Activated CD8-positive, alpha-beta T cell treated with anti-CD3 and anti-CD28 coated beads, Interleukin-2, amount 10 ng/mL, durations not matched to agents 7 days and 5 days (primary cell): ENCODE measurements at regions not wholly inside any gene's neighbourhood (a gene's known extent, or its start where the extent isn't known, plus 50 kb on each side); places are given as distances from the start of the nearest gene placed in this dataset.
A peak's percentile ranks its signal among the peaks of the same experiment; 100 is the strongest.
"Not testable (repeated sequence)": the region's sequence is repeated elsewhere in the genome, so short reads cannot be mapped to it uniquely, and the experiment has no call there.

Source experiments
- ATAC-seq: fragments of 150-1000 bp; cut with Tn5 transposase; one replicate; pipeline ENCODE4 v1.10.0; 2021; ENCODE audit warnings: moderate library complexity
- CTCF ChIA-PET: fragments of 350-600 bp; sonication (Branson Sonifier 250); formaldehyde crosslinking; loops from one replicate; lab custom pipeline; 2021; ENCODE audit warnings: antibody characterized with exemption; lab: Charles Lee
- POLR2A ChIA-PET: fragments of 350-600 bp; sonication (Branson Sonifier 250); formaldehyde crosslinking; loops from one replicate; lab custom pipeline; 2021; ENCODE audit warnings: antibody characterized with exemption; lab: Charles Lee
- DNase-seq: peaks from one replicate; pipeline ENCODE4 v3.0.0-alpha.2; 2020
- H3K27ac Mint-ChIP-seq: one replicate; pipeline ENCODE4 v1.8.0; 2021; ENCODE audit warnings: mild to moderate bottlenecking, mixed read lengths
- H3K27me3 Mint-ChIP-seq: one replicate; pipeline ENCODE4 v1.8.0; 2021; ENCODE audit warnings: low read depth, mixed read lengths
- H3K36me3 Mint-ChIP-seq: one replicate; pipeline ENCODE4 v1.8.0; 2021; ENCODE audit warnings: low read depth, mixed read lengths
- H3K4me1 Mint-ChIP-seq: one replicate; pipeline ENCODE4 v1.8.0; 2021; ENCODE audit warnings: low read depth, mixed read lengths
- H3K4me3 Mint-ChIP-seq: one replicate; pipeline ENCODE4 v1.8.0; 2021; ENCODE audit warnings: mild to moderate bottlenecking, mixed read lengths
- H3K9me3 Mint-ChIP-seq: one replicate; pipeline ENCODE4 v1.8.0; 2022; ENCODE audit warnings: mixed read lengths; ENCODE audit not compliant: insufficient read depth

DNA sequence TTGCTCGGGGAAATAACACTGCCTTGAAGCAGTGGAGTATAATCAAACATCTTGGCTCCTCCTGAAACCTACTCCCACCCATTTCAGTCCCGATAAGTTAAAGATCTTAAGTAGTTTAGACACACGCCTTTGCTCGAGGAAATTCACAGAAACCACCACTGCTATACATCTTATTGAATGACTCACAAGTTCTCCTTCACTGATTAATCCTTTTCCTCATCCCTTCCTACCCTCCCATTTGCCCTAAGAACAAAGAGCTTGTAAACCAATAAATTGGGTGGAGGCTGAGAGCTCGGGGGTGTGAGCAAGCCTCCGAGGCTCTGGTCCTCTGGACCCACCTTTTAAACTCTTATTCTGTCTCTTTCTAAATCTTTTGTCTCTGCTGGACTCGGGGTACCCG is 86.5 kb downstream of the XCL2 start:
- H3K27ac Mint-ChIP-seq, POLR2A ChIA-PET, H3K4me3 Mint-ChIP-seq, DNase-seq, ATAC-seq, H3K27me3 Mint-ChIP-seq: not testable (repeated sequence)
- H3K36me3 Mint-ChIP-seq = peaks cover 70% of the 10 kb centered on the region
- H3K4me1 Mint-ChIP-seq = peaks cover 48% of the 10 kb centered on the region
- peaks cover 61% of the 10 kb centered on the region for H3K9me3 Mint-ChIP-seq
- CTCF ChIA-PET = interaction anchor here (0.6 kb wide), 1 partner anchor 8 kb away, joined by 3 read pairs; no protein-coding TSS in a partner anchor

DNA sequence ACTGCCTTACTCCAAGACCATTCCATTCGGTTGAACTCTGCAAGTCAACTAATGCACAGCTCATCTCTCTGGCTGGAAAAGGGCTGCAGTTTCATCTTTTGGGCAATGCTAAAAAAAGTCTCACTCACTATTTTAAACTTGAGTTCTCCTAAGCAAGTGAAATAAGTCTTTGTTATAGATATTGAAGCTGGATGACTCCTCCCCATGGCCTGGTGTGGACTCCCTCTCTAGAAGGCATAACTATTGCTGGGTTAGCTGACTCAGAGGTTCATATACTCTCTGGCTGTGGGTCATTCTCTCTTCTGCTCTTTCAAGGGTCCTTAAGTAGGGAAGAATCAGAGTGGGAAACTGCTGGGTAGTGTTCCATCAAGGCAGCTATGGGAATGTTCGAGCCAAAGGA is 88.0 kb downstream of the XCL2 start:
- Mint-ChIP-seq H3K9me3 (peaks cover 58% of the 10 kb centered on the region), H3K4me3 (no peak overlapping the region), H3K27ac (no peak overlapping the region), H3K4me1 (peaks cover 57% of the 10 kb centered on the region), H3K36me3 (peaks cover 66% of the 10 kb centered on the region), H3K27me3 (no peaks in the 10 kb centered on the region)
- CTCF ChIA-PET = interaction anchor here (1.7 kb wide), 1 partner anchor 10 kb away, joined by 6 read pairs; no protein-coding TSS in a partner anchor
- POLR2A ChIA-PET = interaction anchor here (1.3 kb wide), 1 partner anchor 12 kb away, joined by 3 read pairs; no protein-coding TSS in a partner anchor
- DNase-seq (no peak), ATAC-seq (no peak)

DNA sequence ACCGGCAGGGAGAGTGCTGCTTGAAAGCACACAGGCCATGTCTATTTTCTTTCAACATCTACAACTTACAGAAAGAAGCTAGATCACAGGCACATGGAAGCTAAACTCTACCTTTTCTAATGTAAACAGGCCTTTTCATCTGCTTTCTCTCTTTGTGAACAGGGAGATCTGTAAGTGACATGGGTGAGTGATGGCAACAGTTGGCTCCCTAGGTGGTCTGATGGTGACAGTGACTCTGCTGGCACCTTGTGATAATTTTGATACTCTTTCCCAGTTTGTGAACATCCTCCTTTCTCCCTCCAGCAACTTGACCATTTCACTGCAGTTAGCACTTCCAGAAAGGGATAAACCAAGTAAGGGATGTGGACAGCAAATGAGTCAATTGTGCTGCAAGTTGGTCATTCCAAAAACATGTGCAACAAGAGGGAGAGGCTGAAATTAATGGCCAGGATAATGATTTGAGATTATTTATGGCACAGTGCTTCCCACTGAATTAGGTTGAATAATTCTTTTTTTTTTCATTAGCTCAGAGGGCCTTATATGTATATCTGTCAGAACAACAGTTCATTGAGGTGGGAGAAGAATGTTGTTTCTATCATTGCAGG is 89.5 kb downstream of the XCL2 start:
- no peak for DNase-seq
- CTCF ChIA-PET = interaction anchor here (1.2 to 2.7 kb wide), 5 partner anchors 8 to 16 kb away, joined by 3 to 13 read pairs (median 3); no protein-coding TSS in a partner anchor
- peaks cover 57% of the 10 kb centered on the region for H3K9me3 Mint-ChIP-seq
- POLR2A ChIA-PET = interaction anchor here (1.3 kb wide), 1 partner anchor 10 kb away, joined by 3 read pairs; no protein-coding TSS in a partner anchor
- ATAC-seq = no peak
- no peak overlapping the region for H3K4me3 Mint-ChIP-seq
- peaks cover 64% of the 10 kb centered on the region for H3K36me3 Mint-ChIP-seq
- no peak overlapping the region for H3K27ac Mint-ChIP-seq
- peaks cover 58% of the 10 kb centered on the region for H3K4me1 Mint-ChIP-seq
- no peaks in the 10 kb centered on the region for H3K27me3 Mint-ChIP-seq

DNA sequence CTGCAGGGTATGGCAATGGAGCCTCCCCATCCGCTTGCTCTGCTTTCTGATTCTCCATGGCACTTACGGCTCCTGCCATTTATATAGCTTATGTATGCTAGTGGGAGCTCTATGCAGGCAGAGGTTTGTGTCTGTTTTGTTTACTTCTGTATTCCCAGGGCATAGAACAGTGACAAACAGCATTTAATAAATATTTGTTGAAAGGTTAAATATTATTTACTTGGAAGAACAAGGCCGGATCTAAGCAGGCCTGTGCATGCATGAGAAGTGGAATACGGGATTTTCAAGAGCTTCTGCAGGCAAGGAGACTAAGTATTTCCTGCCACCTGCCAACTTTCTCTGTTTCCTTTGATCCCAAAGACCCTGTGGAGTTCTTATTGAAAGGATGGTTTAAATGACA is 90.7 kb downstream of the XCL2 start:
- H3K36me3 Mint-ChIP-seq = peaks cover 62% of the 10 kb centered on the region
- H3K9me3 Mint-ChIP-seq = peaks cover 47% of the 10 kb centered on the region
- ATAC-seq = no peak
- H3K4me3 Mint-ChIP-seq = no peak overlapping the region
- H3K27me3 Mint-ChIP-seq = no peaks in the 10 kb centered on the region
- peak overlapping the region; percentile 69 for H3K27ac Mint-ChIP-seq
- POLR2A ChIA-PET = no interaction called here
- CTCF ChIA-PET = interaction anchor here (1.2 to 2.7 kb wide), 5 partner anchors 9 to 150 kb away, joined by 3 to 13 read pairs (median 3); no protein-coding TSS in a partner anchor
- no peak for DNase-seq
- H3K4me1 Mint-ChIP-seq = peaks cover 60% of the 10 kb centered on the region

DNA sequence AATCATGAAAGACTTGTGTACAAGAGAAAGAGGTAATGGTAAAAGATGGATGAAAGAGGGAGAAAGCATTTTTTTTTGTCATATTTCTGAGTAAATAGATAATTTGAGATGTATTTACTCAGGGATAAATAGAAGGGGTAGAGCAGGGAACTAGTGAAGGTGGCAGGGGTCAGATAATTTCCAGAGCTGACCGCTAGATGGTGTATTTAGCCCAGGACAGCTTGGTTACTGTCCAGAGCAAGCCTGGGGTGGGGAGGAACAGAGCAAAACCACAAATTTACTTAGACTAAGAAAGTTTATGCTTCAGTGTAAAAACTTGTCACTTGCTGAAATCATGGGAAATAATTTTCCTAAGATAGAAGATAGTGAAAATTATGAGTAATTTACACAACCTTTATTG is 91.5 kb downstream of the XCL2 start:
- CTCF ChIA-PET = interaction anchor here (1.0 to 2.7 kb wide), 4 partner anchors 9 to 14 kb away, joined by 3 to 13 read pairs (median 4); no protein-coding TSS in a partner anchor
- peak overlapping the region; percentile 69 for H3K27ac Mint-ChIP-seq
- H3K27me3 Mint-ChIP-seq = no peaks in the 10 kb centered on the region

DNA sequence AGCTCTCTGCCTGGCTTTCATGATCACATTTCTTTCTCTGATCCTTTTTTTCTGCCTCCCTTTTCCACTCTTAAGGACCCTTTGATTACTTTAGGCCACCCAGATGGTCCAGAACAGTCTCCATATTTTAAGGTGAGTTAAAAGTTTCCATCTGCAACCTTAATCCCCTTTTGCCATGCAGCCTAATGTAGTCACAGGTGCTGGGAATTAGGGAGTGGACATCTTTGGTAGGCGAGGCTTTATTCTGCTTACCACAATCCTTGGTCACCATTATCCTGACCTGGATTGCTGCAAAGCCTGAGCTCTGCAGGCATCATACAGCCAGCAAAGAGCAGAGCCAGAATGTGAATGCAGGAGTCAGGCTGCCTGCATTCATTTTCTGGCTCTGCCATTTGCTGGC is 95.9 kb downstream of the XCL2 start:
- Mint-ChIP-seq H3K9me3 (peaks cover 34% of the 10 kb centered on the region), H3K27me3 (no peaks in the 10 kb centered on the region), H3K4me1 (peaks cover 78% of the 10 kb centered on the region), H3K4me3 (no peak overlapping the region), H3K27ac (no peak overlapping the region), H3K36me3 (peaks cover 63% of the 10 kb centered on the region)
- ChIA-PET CTCF (interaction anchor here (2.0 to 10.4 kb wide), 2 partner anchors 21 to 105 kb away, joined by 5 to 143 read pairs; no protein-coding TSS in a partner anchor), POLR2A (no interaction called here)
- no peak for ATAC-seq
- no peak for DNase-seq

More for the DNA sequence above, 91.5 kb downstream of the XCL2 start:
- H3K4me3 Mint-ChIP-seq = no peak overlapping the region
- H3K4me1 Mint-ChIP-seq = peaks cover 57% of the 10 kb centered on the region
- DNase-seq = no peak
- H3K9me3 Mint-ChIP-seq = peaks cover 43% of the 10 kb centered on the region
- POLR2A ChIA-PET = no interaction called here
- peaks cover 57% of the 10 kb centered on the region for H3K36me3 Mint-ChIP-seq
- no peak for ATAC-seq

DNA sequence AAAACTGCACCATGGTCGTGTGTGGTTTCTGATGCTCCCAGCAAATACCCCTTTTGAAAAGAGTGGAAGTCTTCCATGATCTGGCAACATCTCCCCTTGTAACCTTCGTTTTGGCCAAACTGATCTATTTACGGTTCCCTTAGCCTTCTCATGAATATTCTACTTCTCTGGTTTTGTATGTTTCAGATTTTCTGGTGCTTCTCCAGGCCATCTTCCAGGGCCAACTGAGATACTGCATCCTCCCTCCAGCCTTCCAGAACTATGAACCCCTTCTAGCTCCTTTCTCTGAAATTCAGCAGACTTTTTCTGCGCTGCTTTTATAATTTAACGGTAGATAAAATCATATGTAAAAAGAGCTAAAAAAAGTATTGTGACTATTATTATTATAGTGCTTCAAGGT is 97.7 kb downstream of the XCL2 start:
- H3K4me1 Mint-ChIP-seq = peaks cover 82% of the 10 kb centered on the region
- DNase-seq = no peak
- H3K27ac Mint-ChIP-seq = peak overlapping the region; percentile 65
- no peaks in the 10 kb centered on the region for H3K27me3 Mint-ChIP-seq
- ChIA-PET POLR2A (interaction anchor here (4.0 kb wide), 1 partner anchor 21 kb away, joined by 27 read pairs; no protein-coding TSS in a partner anchor), CTCF (interaction anchor here (0.8 to 10.4 kb wide), 6 partner anchors 9 to 103 kb away, joined by 3 to 143 read pairs (median 6); no protein-coding TSS in a partner anchor)
- peaks cover 65% of the 10 kb centered on the region for H3K36me3 Mint-ChIP-seq
- H3K9me3 Mint-ChIP-seq = peaks cover 21% of the 10 kb centered on the region
- no peak for ATAC-seq
- H3K4me3 Mint-ChIP-seq = no peak overlapping the region

DNA sequence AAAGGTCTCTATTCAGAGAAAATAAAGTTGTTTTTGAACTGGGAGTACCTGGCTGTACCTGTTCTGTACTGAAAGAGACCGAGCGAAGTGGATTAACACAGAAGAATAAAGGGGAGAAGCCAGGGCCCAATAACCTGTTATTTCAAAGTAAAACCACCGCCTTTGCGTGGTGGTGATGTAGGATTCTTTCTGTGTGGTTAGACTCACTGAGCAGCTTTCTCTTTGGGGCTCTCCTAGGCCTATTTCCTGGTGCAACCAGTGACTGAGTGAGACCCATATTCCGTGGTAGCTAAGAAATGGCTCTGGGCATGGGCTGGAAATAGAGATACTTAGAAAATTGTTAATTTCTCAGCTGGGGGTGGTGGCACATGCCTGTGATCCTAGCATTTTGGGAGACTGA is 99.9 kb downstream of the XCL2 start:
- peaks cover 51% of the 10 kb centered on the region for H3K36me3 Mint-ChIP-seq
- peaks cover 91% of the 10 kb centered on the region for H3K4me1 Mint-ChIP-seq
- ChIA-PET CTCF (interaction anchor here (0.6 to 13.2 kb wide), 21 partner anchors 10 to 1249 kb away, joined by 3 to 258 read pairs (median 5); no protein-coding TSS in a partner anchor), POLR2A (interaction anchor here (0.7 to 4.0 kb wide), 15 partner anchors 11 to 135 kb away, joined by 3 to 27 read pairs (median 4); no protein-coding TSS in a partner anchor)
- peak; percentile 79 for ATAC-seq
- DNase-seq = peak; percentile 79
- no peaks in the 10 kb centered on the region for H3K27me3 Mint-ChIP-seq
- H3K9me3 Mint-ChIP-seq = peaks cover 4% of the 10 kb centered on the region
- peak overlapping the region; percentile 46 for H3K4me3 Mint-ChIP-seq
- H3K27ac Mint-ChIP-seq = peak overlapping the region; percentile 93

DNA sequence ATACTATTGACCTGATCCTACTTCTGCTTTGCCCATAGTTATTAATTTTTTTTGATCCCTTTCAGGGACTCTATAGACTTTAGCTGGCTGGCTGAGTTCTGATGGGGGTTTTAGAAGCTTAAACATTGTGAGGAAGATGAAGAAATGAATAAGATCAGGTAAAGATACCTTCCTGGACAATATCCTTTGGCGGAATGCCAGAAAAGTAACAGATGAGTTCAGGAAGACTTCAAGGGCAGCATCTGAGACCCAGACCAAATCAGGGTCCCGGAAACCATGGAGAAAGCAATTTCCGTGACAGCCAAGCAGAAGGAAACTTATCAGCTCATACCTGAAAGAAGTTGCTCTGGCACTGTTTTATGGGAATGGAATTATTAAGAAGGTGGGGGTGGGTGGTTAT is 100.4 kb downstream of the XCL2 start:
- peaks cover 48% of the 10 kb centered on the region for H3K36me3 Mint-ChIP-seq
- no peak for DNase-seq
- peak overlapping the region; percentile 34 for H3K4me3 Mint-ChIP-seq
- ATAC-seq = no peak
- CTCF ChIA-PET = interaction anchor here (0.6 to 13.2 kb wide), 22 partner anchors 10 to 1100 kb away, joined by 3 to 258 read pairs (median 4); no protein-coding TSS in a partner anchor
- H3K27me3 Mint-ChIP-seq = no peaks in the 10 kb centered on the region
- H3K27ac Mint-ChIP-seq = peak overlapping the region; percentile 93
- POLR2A ChIA-PET = interaction anchor here (0.6 to 4.0 kb wide), 13 partner anchors 12 to 111 kb away, joined by 3 to 27 read pairs (median 4); no protein-coding TSS in a partner anchor
- H3K9me3 Mint-ChIP-seq = peaks cover 4% of the 10 kb centered on the region
- peaks cover 93% of the 10 kb centered on the region for H3K4me1 Mint-ChIP-seq

DNA sequence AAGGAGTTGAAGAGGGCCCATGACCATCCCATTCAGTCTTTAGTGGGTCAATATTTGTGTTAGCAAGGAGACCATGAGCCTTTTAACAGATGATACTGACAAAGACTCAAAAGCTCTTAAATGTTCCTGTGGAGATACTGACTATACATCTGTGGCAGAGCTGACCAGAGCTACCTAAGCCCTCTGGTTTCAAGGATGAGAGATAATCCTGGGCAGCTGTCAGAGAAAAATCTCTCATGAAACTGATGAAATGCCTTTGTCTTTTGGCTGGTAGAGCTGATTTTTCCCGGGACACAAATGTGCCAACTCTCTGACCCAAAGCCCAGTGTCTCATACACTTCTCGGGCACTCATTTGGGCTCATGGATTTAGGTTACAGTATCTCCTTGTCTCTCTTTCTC is 100.9 kb downstream of the XCL2 start:
- H3K36me3 Mint-ChIP-seq = peaks cover 47% of the 10 kb centered on the region
- H3K4me3 Mint-ChIP-seq = no peak overlapping the region
- H3K9me3 Mint-ChIP-seq = peaks cover 4% of the 10 kb centered on the region
- peaks cover 94% of the 10 kb centered on the region for H3K4me1 Mint-ChIP-seq
- H3K27ac Mint-ChIP-seq = peak overlapping the region; percentile 93
- ChIA-PET POLR2A (interaction anchor here (0.6 to 4.0 kb wide), 6 partner anchors 24 to 101 kb away, joined by 3 to 27 read pairs (median 4); no protein-coding TSS in a partner anchor), CTCF (interaction anchor here (0.6 to 13.2 kb wide), 18 partner anchors 10 to 1100 kb away, joined by 3 to 258 read pairs (median 6); no protein-coding TSS in a partner anchor)
- H3K27me3 Mint-ChIP-seq = no peaks in the 10 kb centered on the region
- ATAC-seq (no peak), DNase-seq (no peak)

DNA sequence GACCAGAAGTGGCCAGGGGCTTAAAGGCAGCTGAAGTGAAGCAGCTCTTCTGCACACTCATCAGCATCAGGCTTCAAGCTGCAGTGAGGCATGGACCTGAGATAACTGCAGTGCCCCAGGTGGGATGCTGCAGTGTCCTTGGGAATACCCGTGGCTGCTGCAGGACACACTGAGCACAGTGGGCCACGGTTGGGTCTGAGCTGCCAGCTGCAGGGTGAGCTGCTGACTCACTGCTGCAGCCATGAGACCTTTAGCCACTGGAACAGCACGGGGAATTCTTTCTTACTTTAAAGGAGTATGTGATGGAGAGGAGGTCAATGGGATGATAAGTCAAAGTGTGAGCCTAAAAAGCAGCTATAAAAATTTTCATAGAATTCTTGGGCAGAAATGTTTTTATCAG is 102.1 kb downstream of the XCL2 start:
- POLR2A ChIA-PET = interaction anchor here (0.6 to 2.6 kb wide), 4 partner anchors 29 to 926 kb away, joined by 3 to 17 read pairs (median 4); partner anchors contain the start of genes BLZF1 and NME7
- H3K27me3 Mint-ChIP-seq = no peaks in the 10 kb centered on the region
- H3K4me1 Mint-ChIP-seq = peaks cover 85% of the 10 kb centered on the region
- no peaks in the 10 kb centered on the region for H3K9me3 Mint-ChIP-seq
- ATAC-seq = no peak
- H3K27ac Mint-ChIP-seq = peak overlapping the region; percentile 26
- peaks cover 42% of the 10 kb centered on the region for H3K36me3 Mint-ChIP-seq
- CTCF ChIA-PET = interaction anchor here (1.0 to 13.2 kb wide), 9 partner anchors 9 to 907 kb away, joined by 3 to 258 read pairs (median 23); no protein-coding TSS in a partner anchor
- DNase-seq = no peak
- no peak overlapping the region for H3K4me3 Mint-ChIP-seq
